NB4 (cell line): ENCODE measurements at regions not wholly inside any gene's neighbourhood (a gene's known extent, or its start where the extent isn't known, plus 50 kb on each side); places are given as distances from the start of the nearest gene placed in this dataset.
"Not testable (repeated sequence)": the region's sequence is repeated elsewhere in the genome, so short reads cannot be mapped to it uniquely, and the experiment has no call there.

ENCODE experiments used
- DNase-seq: peaks from one replicate; pipeline ENCODE4 v3.0.0; 2010; ENCODE audit warnings: low read depth
- H3K4me3 ChIP-seq: one replicate; pipeline ENCODE4 v1.5.1; 2011; ENCODE audit warnings: mild to moderate bottlenecking, low read depth, low read length, moderate library complexity
- CTCF ChIP-seq: IDR thresholded peaks from one replicate; pipeline ENCODE4 v1.5.1; 2012; ENCODE audit warnings: low read depth, low read length
- MAX ChIP-seq: IDR thresholded peaks from 2 replicates; pipeline ENCODE4 v1.6.1; 2011; ENCODE audit warnings: low read depth, low read length
- MYC ChIP-seq: IDR thresholded peaks from 2 replicates; pipeline ENCODE4 v1.6.1; 2011; ENCODE audit warnings: low read depth, low read length
- POLR2A ChIP-seq: IDR thresholded peaks from 2 replicates; pipeline ENCODE4 v1.6.1; 2011; ENCODE audit warnings: mild to moderate bottlenecking; ENCODE audit not compliant: insufficient read length; ENCODE audit errors: extremely low read depth

- no peak for TF ChIP-seq MYC
- TF ChIP-seq POLR2A = no peak
- TF ChIP-seq CTCF = no peak
- TF ChIP-seq MAX = no peak
- no peak overlapping the region for H3K4me3 ChIP-seq
- DNase-seq = no peak
Observed at GRCh38 chr12:63348556-63348955, 197.6 kb upstream of the AVPR1A start.

GRCh38 chr12:63337158-63337557, 186.2 kb upstream of the AVPR1A start:
- not testable (repeated sequence) for DNase-seq

GRCh38 chr12:63326260-63326659, 175.3 kb upstream of the AVPR1A start:
- TF ChIP-seq CTCF (no peak), MYC (no peak), MAX (no peak), POLR2A (no peak)
- DNase-seq = no peak
- H3K4me3 ChIP-seq = no peak overlapping the region

More at GRCh38 chr12:63337158-63337557, 186.2 kb upstream of the AVPR1A start:
- H3K4me3 ChIP-seq = not testable (repeated sequence)

GRCh38 chr12:63325757-63326156, 174.8 kb upstream of the AVPR1A start:
- no peak for TF ChIP-seq POLR2A
- TF ChIP-seq MAX = no peak
- TF ChIP-seq MYC = no peak
- H3K4me3 ChIP-seq = no peak overlapping the region
- no peak for DNase-seq

- DNase-seq = no peak
- TF ChIP-seq MAX (no peak), CTCF (no peak), POLR2A (no peak), MYC (no peak)
- no peak overlapping the region for H3K4me3 ChIP-seq
Observed at GRCh38 chr12:63323942-63324341, 172.9 kb upstream of the AVPR1A start.

GRCh38 chr12:63321373-63321772, 170.4 kb upstream of the AVPR1A start:
- TF ChIP-seq MAX = no peak
- TF ChIP-seq MYC = no peak
- TF ChIP-seq POLR2A = no peak
- no peak for TF ChIP-seq CTCF
- no peak overlapping the region for H3K4me3 ChIP-seq
- no peak for DNase-seq

GRCh38 chr12:63319936-63320633, 169.1 kb upstream of the AVPR1A start:
- TF ChIP-seq CTCF (no peak), MAX (no peak), POLR2A (no peak), MYC (no peak)
- H3K4me3 ChIP-seq = no peak overlapping the region
- DNase-seq = no peak
